ENCODE measurements at regions not wholly inside any gene's neighbourhood (a gene's known extent, or its start where the extent isn't known, plus 50 kb on each side); places are given as distances from the start of the nearest gene placed in this dataset.

- TF ChIP-seq POLR2A (IDR thresholded peaks at IDR 0.05) (no peak), CTCF (IDR thresholded peaks at IDR 0.05) (no peak), POLR2AphosphoS5 (IDR thresholded peaks at IDR 0.05) (no peak)
Observed at GRCh38 chr1:239619190-239619589, 232.8 kb downstream of the CHRM3 start.

Measured in suprapubic skin (tissue), 4 donors.